H1 (cell line): ENCODE measurements at regions not wholly inside any gene's neighbourhood (a gene's known extent, or its start where the extent isn't known, plus 50 kb on each side); places are given as distances from the start of the nearest gene placed in this dataset.

Source experiments
- CTCF ChIA-PET: fragments of 300-600 bp; sonication (Branson Sonifier 250); formaldehyde crosslinking; loops from one replicate; lab custom pipeline; 2021; ENCODE audit not compliant: partially characterized antibody; lab: Charles Lee
- POLR2A ChIA-PET: fragments of 300-600 bp; sonication (Branson Sonifier 250); formaldehyde crosslinking; loops from one replicate; lab custom pipeline; 2021; ENCODE audit warnings: inconsistent platforms; ENCODE audit not compliant: partially characterized antibody; lab: Charles Lee
- DNase-seq, 2 experiments: peaks; one replicate each; pipeline versions ENCODE4 v3.0.0 to v3.0.0-alpha.2; 2010 to 2022; ENCODE audit warnings: low spot score in 2 of 2, low read depth in 1 of 2, mixed read lengths in 1 of 2
- FAIRE-seq: peaks from 2 replicates; lab custom pipeline; 2011; peaks lifted over from hg19 to GRCh38; lab: Jason Lieb, UNC
- H2AFZ ChIP-seq: 2 replicates; pipeline ENCODE4 v1.8.1; 2012; ENCODE audit warnings: low read length, inconsistent platforms
- H2AK5ac ChIP-seq: 2 replicates; pipeline ENCODE4 v1.6.1; 2013; ENCODE audit warnings: low read depth, low read length
- H2BK120ac ChIP-seq: replicated peaks from 2 replicates; pipeline ENCODE3; 2013; ENCODE audit warnings: low read depth, low read length, inconsistent platforms
- H2BK12ac ChIP-seq: 2 replicates; pipeline ENCODE4 v1.6.1; 2013; ENCODE audit warnings: low read depth, low read length
- H2BK15ac ChIP-seq: 2 replicates; pipeline ENCODE4 v1.6.1; 2013; ENCODE audit warnings: low read length
- H2BK20ac ChIP-seq: 2 replicates; pipeline ENCODE4 v1.6.1; 2013; ENCODE audit warnings: low read length
- H2BK5ac ChIP-seq: 2 replicates; pipeline ENCODE4 v1.6.1; 2013; ENCODE audit warnings: low read depth, low read length
- H3K14ac ChIP-seq: 2 replicates; pipeline ENCODE4 v1.6.1; 2013; ENCODE audit warnings: inconsistent platforms; ENCODE audit not compliant: insufficient read length
- H3K18ac ChIP-seq: 2 replicates; pipeline ENCODE4 v1.6.1; 2013; ENCODE audit warnings: low read length; ENCODE audit errors: extremely low read depth
- H3K23ac ChIP-seq: 2 replicates; pipeline ENCODE4 v1.6.1; 2013; ENCODE audit warnings: inconsistent platforms; ENCODE audit not compliant: insufficient read length
- H3K23me2 ChIP-seq: 2 replicates; pipeline ENCODE4 v1.6.1; 2013; ENCODE audit warnings: low read depth, low read length
- H3K27ac ChIP-seq: 2 replicates; pipeline ENCODE4 v1.6.1; 2011; ENCODE audit warnings: low read depth, low read length, inconsistent platforms
- H3K27me3 ChIP-seq, 4 experiments: replicated peaks in 1 of 4; 1 replicate in 1 of 4; 2 replicates in 3 of 4; pipeline versions ENCODE4 v1.6.1 to v1.8.1; 2011 to 2013; ENCODE audit warnings: low read length in 3 of 4, mild to moderate bottlenecking in 3 of 4, inconsistent platforms in 2 of 4, mixed read lengths in 2 of 4, moderate library complexity in 1 of 4; ENCODE audit not compliant: control insufficient read depth in 3 of 4, insufficient read depth in 3 of 4; ENCODE audit errors: extremely low read depth in 1 of 4
- H3K36me3 ChIP-seq, 4 experiments: 2 replicates each; pipeline versions ENCODE4 v1.6.1 to v1.8.1; 2011 to 2013; ENCODE audit warnings: mild to moderate bottlenecking in 4 of 4, low read length in 3 of 4, moderate library complexity in 2 of 4, control low read depth in 1 of 4, inconsistent platforms in 1 of 4; ENCODE audit not compliant: insufficient read depth in 4 of 4, control insufficient read depth in 2 of 4
- H3K4ac ChIP-seq: replicated peaks from 2 replicates; pipeline ENCODE3; 2013; ENCODE audit warnings: low read length, low read depth, mixed read lengths, inconsistent platforms; ENCODE audit not compliant: insufficient read length
- H3K4me1 ChIP-seq, 4 experiments: replicated peaks in 1 of 4; 1 replicate in 1 of 4; 2 replicates in 3 of 4; pipeline versions ENCODE4 v1.6.1 to v1.8.1; 2011 to 2013; ENCODE audit warnings: low read length in 3 of 4, inconsistent platforms in 2 of 4, mixed read lengths in 1 of 4; ENCODE audit not compliant: insufficient read depth in 4 of 4, control insufficient read depth in 3 of 4
- H3K4me2 ChIP-seq, 2 experiments: 2 replicates each; pipeline versions ENCODE4 v1.6.1 to v1.8.1; 2011 to 2013; ENCODE audit warnings: low read depth in 2 of 2, low read length in 2 of 2, control low read depth in 1 of 2, inconsistent platforms in 1 of 2, mild to moderate bottlenecking in 1 of 2; ENCODE audit not compliant: insufficient read depth in 1 of 2
- H3K4me3 ChIP-seq, 4 experiments: fragments of 200-600, 300-600 bp in 1 of 4; sonication (generic), shearing (Covaris generic), sonication (Bioruptor Twin) in 1 of 4; 2 replicates each; pipeline versions ENCODE4 v1.5.1 to v1.8.1; 2011 to 2016; ENCODE audit warnings: low read length in 4 of 4, low read depth in 3 of 4, control low read depth in 2 of 4, inconsistent platforms in 2 of 4, mild to moderate bottlenecking in 2 of 4, mixed read lengths in 1 of 4, moderate library complexity in 1 of 4; ENCODE audit not compliant: insufficient read depth in 2 of 4; ENCODE audit errors: extremely low read depth in 1 of 4
- H3K56ac ChIP-seq: replicated peaks from 2 replicates; pipeline ENCODE3; 2013; ENCODE audit warnings: low read depth, mild to moderate bottlenecking, mixed read lengths, low read length, inconsistent platforms; ENCODE audit not compliant: insufficient read length
- H3K79me1 ChIP-seq: 2 replicates; pipeline ENCODE4 v1.6.1; 2013; ENCODE audit warnings: low read depth, low read length, control low read depth
- H3K79me2 ChIP-seq, 2 experiments: 2 replicates each; pipeline versions ENCODE4 v1.6.1 to v1.8.1; 2012 to 2013; ENCODE audit warnings: low read length in 2 of 2, mild to moderate bottlenecking in 2 of 2, inconsistent platforms in 1 of 2; ENCODE audit not compliant: insufficient read depth in 2 of 2, control insufficient read depth in 1 of 2
- H3K9ac ChIP-seq, 4 experiments: replicated peaks in 1 of 4; 1 replicate in 1 of 4; 2 replicates in 3 of 4; pipeline versions ENCODE4 v1.6.1 to v1.8.1; 2011 to 2013; ENCODE audit warnings: low read depth in 3 of 4, low read length in 3 of 4, control low read depth in 2 of 4, mild to moderate bottlenecking in 2 of 4, moderate library complexity in 2 of 4, inconsistent platforms in 1 of 4; ENCODE audit errors: extremely low read depth in 1 of 4
- H3K9me3 ChIP-seq, 2 experiments: 2 replicates each; pipeline versions ENCODE4 v1.6.1 to v1.8.1; 2012 to 2013; ENCODE audit warnings: mild to moderate bottlenecking in 2 of 2, moderate library complexity in 2 of 2, control low read depth in 1 of 2, inconsistent platforms in 1 of 2, low read depth in 1 of 2, low read length in 1 of 2, mixed read lengths in 1 of 2; ENCODE audit not compliant: insufficient read depth in 2 of 2
- H4K20me1 ChIP-seq, 2 experiments: replicated peaks in 1 of 2; 2 replicates each; pipeline versions ENCODE3 to v1.8.1; 2011 to 2013; ENCODE audit warnings: inconsistent platforms in 2 of 2, low read length in 2 of 2, mild to moderate bottlenecking in 1 of 2; ENCODE audit not compliant: insufficient read depth in 2 of 2, control insufficient read depth in 1 of 2
- H4K5ac ChIP-seq: 2 replicates; pipeline ENCODE4 v1.6.1; 2013; ENCODE audit warnings: low read length, low read depth, mixed read lengths, inconsistent platforms; ENCODE audit not compliant: insufficient read length
- H4K8ac ChIP-seq: 2 replicates; pipeline ENCODE4 v1.8.0; 2013; ENCODE audit warnings: mild to moderate bottlenecking, moderate library complexity, low read length, inconsistent platforms; ENCODE audit not compliant: insufficient read depth; ENCODE audit errors: extremely low read depth
- H4K91ac ChIP-seq: replicated peaks from 2 replicates; pipeline ENCODE3; 2013; ENCODE audit warnings: low read length, mixed read lengths, inconsistent platforms; ENCODE audit not compliant: insufficient read length
- CEBPB ChIP-seq: IDR thresholded peaks from 2 replicates; pipeline ENCODE4 v1.6.1; 2012; ENCODE audit warnings: low read depth, low read length
- CTCF ChIP-seq, 3 experiments: IDR thresholded peaks; 1 replicate in 2 of 3; 2 replicates in 1 of 3; pipeline versions ENCODE4 v1.5.1 to v1.6.1; 2011; ENCODE audit warnings: low read length in 3 of 3, mild to moderate bottlenecking in 3 of 3, inconsistent platforms in 2 of 3, low read depth in 1 of 3, moderate library complexity in 1 of 3; ENCODE audit not compliant: insufficient read depth in 1 of 3; ENCODE audit errors: control extremely low read depth in 1 of 3
- RAD21 ChIP-seq, 2 experiments: IDR thresholded peaks in 1 of 2; conservative IDR thresholded peaks in 1 of 2; 2 replicates each; pipeline ENCODE4 v1.6.1; 2011; ENCODE audit warnings: low read depth in 2 of 2, low read length in 2 of 2, improper control_type of control experiment in 1 of 2, inconsistent platforms in 1 of 2, mild to moderate bottlenecking in 1 of 2, moderate library complexity in 1 of 2
- WGBS, 2 experiments: shearing (Covaris generic) in 1 of 2; methylation state at CpG; one replicate each; pipeline versions ENCODE4 v1.1.6 to v1.1.7; 2013 to 2015; ENCODE audit warnings: low lambda C conversion rate in 2 of 2, mixed read lengths in 2 of 2, inconsistent platforms in 1 of 2, low coverage in 1 of 2, missing lambda C conversion rate in 1 of 2; ENCODE audit not compliant: insufficient replicate concordance in 2 of 2, insufficient coverage in 1 of 2, insufficient read length in 1 of 2; ENCODE audit errors: extremely low coverage in 1 of 2, missing lambda C conversion rate in 1 of 2; 5-methylcytosine and 5-hydroxymethylcytosine counted together

- Histone ChIP-seq H3K23ac (no peak overlapping the region), H4K91ac (no peak overlapping the region), H3K23me2 (no peaks in the 10 kb centered on the region), H3K18ac (no peak overlapping the region), H2BK5ac (no peak overlapping the region), H3K4me2 (no peak overlapping the region), H3K56ac (no peak overlapping the region), H2AK5ac (no peak overlapping the region), H3K79me1 (no peaks in the 10 kb centered on the region), H2AFZ (no peak overlapping the region)
- CTCF ChIA-PET = interaction anchor here (1.1 to 1.5 kb wide), 2 partner anchors 16 to 245 kb away, joined by 3 to 4 read pairs; no protein-coding TSS in a partner anchor
- POLR2A ChIA-PET = no interaction called here
- FAIRE-seq = no peak
- peak; percentile 62 to 73 for TF ChIP-seq RAD21 (IDR thresholded peaks at IDR 0.05 in 1 of 2, conservative IDR thresholded peaks at IDR 0.05 in 1 of 2; ENCODE audit: low read depth in 2 of 2, low read length in 2 of 2)
- TF ChIP-seq CEBPB = no peak
- TF ChIP-seq CTCF (IDR thresholded peaks at IDR 0.05; ENCODE audit: control extremely low read depth in 1 of 3, insufficient read depth in 1 of 3, low read depth in 1 of 3, low read length in 3 of 3) = peak; percentile 53 to 70 (median 54)
- TF ChIP-seq, all 59 proteins: peak for 2
- Histone ChIP-seq H3K4me3 (no peak overlapping the region), H4K5ac (no peak overlapping the region), H3K79me2 (no peaks in the 10 kb centered on the region), H3K4ac (no peak overlapping the region), H2BK15ac (no peak overlapping the region), H3K36me3 (no peaks in the 10 kb centered on the region), H4K20me1 (no peaks in the 10 kb centered on the region), H3K27me3 (peaks cover 0 to 1% (median 0%) of the 10 kb centered on the region in 4 experiments; a peak in 1 of 7 replicates), H2BK120ac (no peak overlapping the region), H3K14ac (no peak overlapping the region), H2BK20ac (no peak overlapping the region), H3K4me1 (no peaks in the 10 kb centered on the region), H2BK12ac (no peak overlapping the region), H3K9ac (no peak overlapping the region), H3K27ac (no peak overlapping the region), H4K8ac (no peak overlapping the region), H3K9me3 (no peaks in the 10 kb centered on the region)
- DNase-seq = peak in 1 of 2 experiments; percentile 51
- WGBS, 2 experiments = 79% methylated on average over 9 of the region's 9 CpGs; no CpG with 5 or more reads in 1 of the 2 experiments
Observed at GRCh38 chr6:105509506-105510331, 106.8 kb upstream of the PREP start.
